ENCODE measurements at regions not wholly inside any gene's neighbourhood (a gene's known extent, or its start where the extent isn't known, plus 50 kb on each side); places are given as distances from the start of the nearest gene placed in this dataset.

GRCh38 chr6:15800841-15801617, 138.2 kb upstream of the DTNBP1 start:
- Histone ChIP-seq H3K27ac (ENCODE audit: low read depth, low read length) (no peak overlapping the region), H3K36me3 (ENCODE audit: insufficient read depth, low read length) (no peaks in the 10 kb centered on the region), H3K4me3 (ENCODE audit: low read depth, low read length) (no peak overlapping the region), H2AFZ (ENCODE audit: low read length, unreplicated experiment) (no peak overlapping the region), H3K27me3 (ENCODE audit: insufficient read depth, low read length) (no peaks in the 10 kb centered on the region), H3K79me2 (ENCODE audit: control insufficient read depth, insufficient read depth, low read length, unreplicated experiment) (no peaks in the 10 kb centered on the region), H3K4me1 (ENCODE audit: control insufficient read depth, insufficient read depth, low read length, unreplicated experiment) (no peaks in the 10 kb centered on the region)

DNA sequence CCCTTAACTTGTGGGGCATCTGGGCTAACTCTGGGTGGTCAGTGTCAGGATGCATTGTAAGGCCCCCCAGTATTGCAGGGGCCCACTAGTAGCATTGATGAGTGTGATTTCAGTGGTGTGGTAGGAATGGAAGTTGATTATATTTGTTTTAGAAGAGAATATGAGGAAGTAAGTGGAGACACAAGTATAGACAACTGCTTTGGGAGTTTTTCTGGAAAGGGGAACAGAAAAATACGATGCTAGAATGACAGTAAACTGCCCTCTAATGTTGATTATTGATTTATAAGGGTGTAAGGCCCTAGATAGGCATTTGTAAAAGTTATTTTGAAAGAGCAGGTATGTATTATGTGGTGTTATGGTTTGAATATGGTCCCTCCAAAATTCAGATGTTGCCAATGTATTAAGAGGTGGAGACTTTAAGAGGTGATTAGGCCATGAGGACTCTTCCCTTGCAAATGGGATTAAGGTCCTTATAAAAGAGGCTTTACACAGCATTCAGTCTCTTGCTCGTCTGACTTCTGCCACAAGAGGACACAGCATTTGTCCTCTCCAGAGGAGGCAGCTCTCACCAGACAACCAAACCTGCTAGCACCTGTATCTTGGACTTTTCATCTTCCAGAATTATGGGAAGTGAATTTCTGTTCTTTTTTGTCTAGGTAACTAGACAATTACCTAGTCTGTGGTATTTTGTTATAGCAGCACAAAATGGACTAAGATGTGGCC, 135.9 kb upstream of the DTNBP1 start:
- Histone ChIP-seq H3K36me3 (ENCODE audit: insufficient read depth, low read length) (no peaks in the 10 kb centered on the region), H3K79me2 (ENCODE audit: control insufficient read depth, insufficient read depth, low read length, unreplicated experiment) (no peaks in the 10 kb centered on the region), H2AFZ (ENCODE audit: low read length, unreplicated experiment) (no peak overlapping the region), H3K27me3 (ENCODE audit: insufficient read depth, low read length) (no peaks in the 10 kb centered on the region), H3K27ac (ENCODE audit: low read depth, low read length) (no peak overlapping the region), H3K4me1 (ENCODE audit: control insufficient read depth, insufficient read depth, low read length, unreplicated experiment) (no peaks in the 10 kb centered on the region), H3K4me3 (ENCODE audit: low read depth, low read length) (no peak overlapping the region)

- no peaks in the 10 kb centered on the region for H3K27me3 ChIP-seq (ENCODE audit: insufficient read depth, low read length)
Observed at GRCh38 chr6:15796844-15797243, 134.0 kb upstream of the DTNBP1 start.

GRCh38 chr6:15796130-15796771, 133.4 kb upstream of the DTNBP1 start:
- Histone ChIP-seq H2AFZ (ENCODE audit: low read length, unreplicated experiment) (no peak overlapping the region), H3K4me3 (ENCODE audit: low read depth, low read length) (no peak overlapping the region), H3K27ac (ENCODE audit: low read depth, low read length) (no peak overlapping the region), H3K36me3 (ENCODE audit: insufficient read depth, low read length) (no peaks in the 10 kb centered on the region), H3K27me3 (ENCODE audit: insufficient read depth, low read length) (no peaks in the 10 kb centered on the region), H3K79me2 (ENCODE audit: control insufficient read depth, insufficient read depth, low read length, unreplicated experiment) (no peaks in the 10 kb centered on the region), H3K4me1 (ENCODE audit: control insufficient read depth, insufficient read depth, low read length, unreplicated experiment) (no peaks in the 10 kb centered on the region)

More at GRCh38 chr6:15796844-15797243, 134.0 kb upstream of the DTNBP1 start:
- no peak overlapping the region for H3K4me3 ChIP-seq (ENCODE audit: low read depth, low read length)
- H3K79me2 ChIP-seq (ENCODE audit: control insufficient read depth, insufficient read depth, low read length, unreplicated experiment) = no peaks in the 10 kb centered on the region
- H3K4me1 ChIP-seq (ENCODE audit: control insufficient read depth, insufficient read depth, low read length, unreplicated experiment) = no peaks in the 10 kb centered on the region
- H3K36me3 ChIP-seq (ENCODE audit: insufficient read depth, low read length) = no peaks in the 10 kb centered on the region
- H2AFZ ChIP-seq (ENCODE audit: low read length, unreplicated experiment) = no peak overlapping the region
- H3K27ac ChIP-seq (ENCODE audit: low read depth, low read length) = no peak overlapping the region

- no peaks in the 10 kb centered on the region for H3K79me2 ChIP-seq (ENCODE audit: control insufficient read depth, insufficient read depth, low read length, unreplicated experiment)
- no peak overlapping the region for H3K27ac ChIP-seq (ENCODE audit: low read depth, low read length)
- H3K4me3 ChIP-seq (ENCODE audit: low read depth, low read length) = no peak overlapping the region
- no peaks in the 10 kb centered on the region for H3K27me3 ChIP-seq (ENCODE audit: insufficient read depth, low read length)
- H3K36me3 ChIP-seq (ENCODE audit: insufficient read depth, low read length) = no peaks in the 10 kb centered on the region
- no peak overlapping the region for H2AFZ ChIP-seq (ENCODE audit: low read length, unreplicated experiment)
- H3K4me1 ChIP-seq (ENCODE audit: control insufficient read depth, insufficient read depth, low read length, unreplicated experiment) = no peaks in the 10 kb centered on the region
Observed at GRCh38 chr6:15793826-15794225, 131.0 kb upstream of the DTNBP1 start.

GRCh38 chr6:15793288-15793687, 130.5 kb upstream of the DTNBP1 start:
- Histone ChIP-seq H3K27ac (ENCODE audit: low read depth, low read length) (no peak overlapping the region), H2AFZ (ENCODE audit: low read length, unreplicated experiment) (no peak overlapping the region), H3K36me3 (ENCODE audit: insufficient read depth, low read length) (no peaks in the 10 kb centered on the region), H3K4me1 (ENCODE audit: control insufficient read depth, insufficient read depth, low read length, unreplicated experiment) (no peaks in the 10 kb centered on the region), H3K27me3 (ENCODE audit: insufficient read depth, low read length) (no peaks in the 10 kb centered on the region), H3K79me2 (ENCODE audit: control insufficient read depth, insufficient read depth, low read length, unreplicated experiment) (no peaks in the 10 kb centered on the region), H3K4me3 (ENCODE audit: low read depth, low read length) (no peak overlapping the region)

DNA sequence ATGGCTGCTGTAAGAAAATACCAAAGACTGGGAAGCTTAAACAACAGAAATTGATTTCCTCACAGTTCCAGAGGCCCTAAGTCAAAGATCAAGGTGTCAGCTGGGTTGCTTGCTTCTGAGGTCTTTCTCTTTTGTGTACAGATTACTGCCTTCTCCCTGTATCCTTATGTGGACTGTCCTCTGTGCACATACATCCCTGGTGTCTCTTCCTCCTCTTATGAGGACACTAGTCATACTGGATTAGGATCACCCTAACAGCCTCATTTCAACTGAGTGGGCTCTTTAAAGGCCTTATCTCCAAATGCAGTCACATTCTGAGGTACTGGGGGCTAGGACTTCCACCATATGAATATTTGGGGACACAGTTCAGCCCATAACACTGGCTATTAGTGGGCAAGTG, 130.0 kb upstream of the DTNBP1 start:
- no peak overlapping the region for H3K27ac ChIP-seq (ENCODE audit: low read depth, low read length)
- no peak overlapping the region for H2AFZ ChIP-seq (ENCODE audit: low read length, unreplicated experiment)
- H3K36me3 ChIP-seq (ENCODE audit: insufficient read depth, low read length) = no peaks in the 10 kb centered on the region
- no peaks in the 10 kb centered on the region for H3K27me3 ChIP-seq (ENCODE audit: insufficient read depth, low read length)
- no peaks in the 10 kb centered on the region for H3K4me1 ChIP-seq (ENCODE audit: control insufficient read depth, insufficient read depth, low read length, unreplicated experiment)
- no peaks in the 10 kb centered on the region for H3K79me2 ChIP-seq (ENCODE audit: control insufficient read depth, insufficient read depth, low read length, unreplicated experiment)
- H3K4me3 ChIP-seq (ENCODE audit: low read depth, low read length) = no peak overlapping the region

DNA sequence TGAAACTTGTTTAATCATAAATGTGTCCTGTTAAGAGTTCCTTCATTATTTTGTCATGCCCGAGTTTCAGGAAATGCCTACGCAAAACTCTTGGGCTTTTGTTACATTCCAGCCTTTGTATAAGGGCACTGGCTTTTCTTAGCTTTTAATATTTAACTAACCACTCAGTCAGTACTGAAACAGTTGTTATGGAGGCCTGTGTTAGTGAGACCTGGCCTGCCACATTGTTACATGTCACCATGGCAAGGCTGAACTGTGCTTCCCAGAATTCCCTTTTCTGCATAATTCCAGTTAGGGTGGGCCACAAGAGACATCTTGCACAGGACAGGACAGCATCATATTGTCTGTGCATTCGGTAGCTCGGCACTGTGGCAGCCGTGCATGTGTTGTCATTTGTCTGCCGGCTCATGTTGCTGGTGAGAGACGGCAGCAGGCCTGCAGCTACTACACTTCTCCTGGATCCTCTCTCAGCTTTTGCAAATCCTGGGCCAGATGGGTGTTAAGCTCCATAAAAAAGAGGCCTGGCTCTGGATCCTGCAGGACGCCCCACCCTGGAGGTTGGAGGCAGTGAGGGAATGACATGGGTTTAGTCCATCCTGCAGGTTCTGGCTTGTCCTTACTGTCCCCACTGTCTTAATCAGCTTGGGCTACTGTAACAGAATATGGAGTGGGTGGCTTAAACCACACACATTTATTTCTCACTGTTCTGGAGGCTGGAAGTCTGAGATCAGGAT, 128.8 kb upstream of the DTNBP1 start:
- H2AFZ ChIP-seq (ENCODE audit: low read length, unreplicated experiment) = no peak overlapping the region
- no peak overlapping the region for H3K27ac ChIP-seq (ENCODE audit: low read depth, low read length)
- H3K4me1 ChIP-seq (ENCODE audit: control insufficient read depth, insufficient read depth, low read length, unreplicated experiment) = no peaks in the 10 kb centered on the region
- H3K36me3 ChIP-seq (ENCODE audit: insufficient read depth, low read length) = no peaks in the 10 kb centered on the region
- no peaks in the 10 kb centered on the region for H3K79me2 ChIP-seq (ENCODE audit: control insufficient read depth, insufficient read depth, low read length, unreplicated experiment)
- H3K4me3 ChIP-seq (ENCODE audit: low read depth, low read length) = no peak overlapping the region
- no peaks in the 10 kb centered on the region for H3K27me3 ChIP-seq (ENCODE audit: insufficient read depth, low read length)

DNA sequence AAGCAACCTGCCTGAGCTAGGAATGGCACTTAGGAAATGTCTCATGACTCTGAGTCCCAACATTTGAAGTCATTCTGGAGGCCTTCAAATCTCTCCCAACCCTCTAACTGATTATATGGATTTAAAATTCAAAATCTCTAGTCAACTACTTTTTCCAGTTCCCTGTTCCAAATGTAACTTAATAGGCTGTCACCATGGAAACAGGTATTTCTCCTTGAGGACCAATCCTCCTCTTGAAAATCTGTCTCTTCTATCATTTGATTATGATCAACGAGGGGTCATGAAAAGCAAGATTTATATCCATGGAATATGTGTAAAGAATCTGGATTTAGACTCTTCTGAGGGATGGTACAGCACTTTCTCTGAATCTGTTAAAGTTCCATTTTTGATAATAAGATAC, 127.3 kb upstream of the DTNBP1 start:
- Histone ChIP-seq H3K27me3 (ENCODE audit: insufficient read depth, low read length) (no peaks in the 10 kb centered on the region), H3K4me3 (ENCODE audit: low read depth, low read length) (no peak overlapping the region), H3K27ac (ENCODE audit: low read depth, low read length) (no peak overlapping the region), H3K4me1 (ENCODE audit: control insufficient read depth, insufficient read depth, low read length, unreplicated experiment) (no peaks in the 10 kb centered on the region), H3K36me3 (ENCODE audit: insufficient read depth, low read length) (no peaks in the 10 kb centered on the region), H2AFZ (ENCODE audit: low read length, unreplicated experiment) (no peak overlapping the region), H3K79me2 (ENCODE audit: control insufficient read depth, insufficient read depth, low read length, unreplicated experiment) (no peaks in the 10 kb centered on the region)

- Histone ChIP-seq H3K4me3 (ENCODE audit: low read depth, low read length) (no peak overlapping the region), H3K27ac (ENCODE audit: low read depth, low read length) (no peak overlapping the region), H3K79me2 (ENCODE audit: control insufficient read depth, insufficient read depth, low read length, unreplicated experiment) (no peaks in the 10 kb centered on the region), H3K36me3 (ENCODE audit: insufficient read depth, low read length) (no peaks in the 10 kb centered on the region), H3K27me3 (ENCODE audit: insufficient read depth, low read length) (no peaks in the 10 kb centered on the region), H3K4me1 (ENCODE audit: control insufficient read depth, insufficient read depth, low read length, unreplicated experiment) (no peaks in the 10 kb centered on the region), H2AFZ (ENCODE audit: low read length, unreplicated experiment) (no peak overlapping the region)
Observed at GRCh38 chr6:15786846-15787245, 124.0 kb upstream of the DTNBP1 start.

Data from ACC112 (cell line).